ENCODE measurements at regions not wholly inside any gene's neighbourhood (a gene's known extent, or its start where the extent isn't known, plus 50 kb on each side); places are given as distances from the start of the nearest gene placed in this dataset.

DNA sequence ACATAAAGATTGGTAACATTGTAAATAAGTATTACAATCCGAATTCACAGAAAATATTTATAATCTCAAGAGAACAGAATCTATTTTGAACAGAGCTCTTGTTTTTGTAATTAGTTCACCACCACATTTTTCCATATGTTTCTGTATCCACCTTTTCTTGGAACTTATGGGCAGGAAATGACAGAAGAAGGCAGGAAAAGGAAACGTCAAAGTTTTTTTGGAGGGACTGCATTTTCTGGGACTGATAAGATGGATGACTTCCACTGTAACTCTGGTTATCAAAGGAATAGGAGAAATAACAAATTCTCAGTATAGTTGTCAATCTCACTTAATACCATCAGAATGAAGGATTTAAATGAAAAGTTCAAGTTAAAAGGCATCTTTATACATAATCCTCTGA, 75.1 kb upstream of the SMNDC1 start:
- H3K9me3 ChIP-seq (ENCODE audit: insufficient read depth, low read length), result no peaks in the 10 kb centered on the region
- no peak overlapping the region for H3K9ac ChIP-seq (ENCODE audit: low read length)
- no peak overlapping the region for H3K4me3 ChIP-seq (ENCODE audit: insufficient read depth, low read length, poor library complexity, severe bottlenecking)
- no peak overlapping the region for H2AFZ ChIP-seq (ENCODE audit: low read depth, low read length, severe bottlenecking)
- no peak for TF ChIP-seq EZH2phosphoT487 (conservative IDR thresholded peaks at IDR 0.05; ENCODE audit: low read length)
- TF ChIP-seq, protein P1, sequence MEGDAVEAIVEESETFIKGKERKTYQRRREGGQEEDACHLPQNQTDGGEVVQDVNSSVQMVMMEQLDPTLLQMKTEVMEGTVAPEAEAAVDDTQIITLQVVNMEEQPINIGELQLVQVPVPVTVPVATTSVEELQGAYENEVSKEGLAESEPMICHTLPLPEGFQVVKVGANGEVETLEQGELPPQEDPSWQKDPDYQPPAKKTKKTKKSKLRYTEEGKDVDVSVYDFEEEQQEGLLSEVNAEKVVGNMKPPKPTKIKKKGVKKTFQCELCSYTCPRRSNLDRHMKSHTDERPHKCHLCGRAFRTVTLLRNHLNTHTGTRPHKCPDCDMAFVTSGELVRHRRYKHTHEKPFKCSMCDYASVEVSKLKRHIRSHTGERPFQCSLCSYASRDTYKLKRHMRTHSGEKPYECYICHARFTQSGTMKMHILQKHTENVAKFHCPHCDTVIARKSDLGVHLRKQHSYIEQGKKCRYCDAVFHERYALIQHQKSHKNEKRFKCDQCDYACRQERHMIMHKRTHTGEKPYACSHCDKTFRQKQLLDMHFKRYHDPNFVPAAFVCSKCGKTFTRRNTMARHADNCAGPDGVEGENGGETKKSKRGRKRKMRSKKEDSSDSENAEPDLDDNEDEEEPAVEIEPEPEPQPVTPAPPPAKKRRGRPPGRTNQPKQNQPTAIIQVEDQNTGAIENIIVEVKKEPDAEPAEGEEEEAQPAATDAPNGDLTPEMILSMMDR (IDR thresholded peaks at IDR 0.05; ENCODE audit: insufficient read depth, low read length, poor library complexity, severe bottlenecking), result no peak
- no peaks in the 10 kb centered on the region for H3K79me2 ChIP-seq (ENCODE audit: insufficient read depth, low read length)
- H3K9me2 ChIP-seq (replicated peaks; ENCODE audit: insufficient read depth, low read length), result no peaks in the 10 kb centered on the region
- no peaks in the 10 kb centered on the region for H3K36me3 ChIP-seq (ENCODE audit: low read length)
- H3F3A ChIP-seq (ENCODE audit: insufficient read depth), result no peaks in the 10 kb centered on the region
- no peaks in the 10 kb centered on the region for H4K20me1 ChIP-seq (ENCODE audit: low read depth, low read length)
- no peaks in the 10 kb centered on the region for H3K27me3 ChIP-seq (ENCODE audit: low read length)
- no peak overlapping the region for H3K4me2 ChIP-seq (ENCODE audit: low read depth, low read length, poor library complexity, severe bottlenecking)
- no peak overlapping the region for H3K27ac ChIP-seq (ENCODE audit: low read depth, low read length)

DNA sequence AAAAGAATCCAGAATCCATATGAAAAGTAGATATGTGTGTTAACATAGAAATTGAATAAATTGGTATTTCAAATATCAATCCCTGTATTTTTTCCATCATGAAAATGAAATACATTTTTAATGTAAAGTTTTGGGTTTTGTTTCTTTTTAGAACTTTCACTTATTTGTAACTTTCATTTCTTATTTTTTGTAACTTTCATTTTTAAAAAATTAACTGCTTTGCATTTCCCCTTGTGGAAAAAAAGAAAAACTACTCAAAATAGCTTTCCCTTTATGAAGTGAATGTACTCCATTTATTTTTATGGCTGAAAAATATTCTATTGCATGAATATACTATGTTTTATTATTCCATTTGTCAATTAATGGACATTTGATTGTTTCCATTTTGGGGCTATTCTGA, 75.6 kb upstream of the SMNDC1 start:
- Histone ChIP-seq H3K9me2 (replicated peaks; ENCODE audit: insufficient read depth, low read length) (no peaks in the 10 kb centered on the region), H4K20me1 (ENCODE audit: low read depth, low read length) (no peaks in the 10 kb centered on the region), H3K79me2 (ENCODE audit: insufficient read depth, low read length) (no peaks in the 10 kb centered on the region), H2AFZ (ENCODE audit: low read depth, low read length, severe bottlenecking) (no peak overlapping the region), H3K4me2 (ENCODE audit: low read depth, low read length, poor library complexity, severe bottlenecking) (no peak overlapping the region), H3K9ac (ENCODE audit: low read length) (no peak overlapping the region), H3K27me3 (ENCODE audit: low read length) (no peaks in the 10 kb centered on the region), H3K36me3 (ENCODE audit: low read length) (no peaks in the 10 kb centered on the region), H3K9me3 (ENCODE audit: insufficient read depth, low read length) (no peaks in the 10 kb centered on the region), H3F3A (ENCODE audit: insufficient read depth) (no peaks in the 10 kb centered on the region), H3K4me3 (ENCODE audit: insufficient read depth, low read length, poor library complexity, severe bottlenecking) (no peak overlapping the region), H3K27ac (ENCODE audit: low read depth, low read length) (no peak overlapping the region)
- TF ChIP-seq, protein P1 (IDR thresholded peaks at IDR 0.05; ENCODE audit: insufficient read depth, low read length, poor library complexity, severe bottlenecking), result no peak
- TF ChIP-seq EZH2phosphoT487 (conservative IDR thresholded peaks at IDR 0.05; ENCODE audit: low read length), result no peak

GRCh38 chr10:110382695-110383094, 78.0 kb upstream of the SMNDC1 start:
- no peak overlapping the region for H3K4me3 ChIP-seq (ENCODE audit: insufficient read depth, low read length, poor library complexity, severe bottlenecking)
- no peak overlapping the region for H3K4me2 ChIP-seq (ENCODE audit: low read depth, low read length, poor library complexity, severe bottlenecking)
- H4K20me1 ChIP-seq (ENCODE audit: low read depth, low read length), result no peaks in the 10 kb centered on the region

More at GRCh38 chr10:110382695-110383094, 78.0 kb upstream of the SMNDC1 start:
- no peak for TF ChIP-seq EZH2phosphoT487 (conservative IDR thresholded peaks at IDR 0.05; ENCODE audit: low read length)
- TF ChIP-seq, protein P1 (IDR thresholded peaks at IDR 0.05; ENCODE audit: insufficient read depth, low read length, poor library complexity, severe bottlenecking), result no peak
- H3K9me2 ChIP-seq (replicated peaks; ENCODE audit: insufficient read depth, low read length), result no peaks in the 10 kb centered on the region
- no peaks in the 10 kb centered on the region for H3K79me2 ChIP-seq (ENCODE audit: insufficient read depth, low read length)
- no peaks in the 10 kb centered on the region for H3K9me3 ChIP-seq (ENCODE audit: insufficient read depth, low read length)
- no peaks in the 10 kb centered on the region for H3K27me3 ChIP-seq (ENCODE audit: low read length)
- H3K9ac ChIP-seq (ENCODE audit: low read length), result no peak overlapping the region
- no peaks in the 10 kb centered on the region for H3K36me3 ChIP-seq (ENCODE audit: low read length)
- no peak overlapping the region for H3K27ac ChIP-seq (ENCODE audit: low read depth, low read length)
- H2AFZ ChIP-seq (ENCODE audit: low read depth, low read length, severe bottlenecking), result no peak overlapping the region
- H3F3A ChIP-seq (ENCODE audit: insufficient read depth), result peaks cover 3% of the 10 kb centered on the region; the same call in 1 of the 2 replicates
